ENCODE measurements at regions not wholly inside any gene's neighbourhood (a gene's known extent, or its start where the extent isn't known, plus 50 kb on each side); places are given as distances from the start of the nearest gene placed in this dataset.

GRCh38 chr5:52277101-52277500 is 510.6 kb upstream of the ITGA1 start:
- Histone ChIP-seq H3K14ac (ENCODE audit: insufficient read length) (no peak overlapping the region), H2BK20ac (ENCODE audit: low read length) (no peak overlapping the region), H3K27me3 (replicated peaks in 1 of 4; ENCODE audit: control insufficient read depth in 3 of 4, extremely low read depth in 1 of 4, insufficient read depth in 3 of 4, low read length in 3 of 4) (no peaks in the 10 kb centered on the region), H4K5ac (ENCODE audit: insufficient read length, low read depth, low read length) (no peak overlapping the region), H2AK5ac (ENCODE audit: low read depth, low read length) (no peak overlapping the region), H3K4me1 (replicated peaks in 1 of 4; ENCODE audit: control insufficient read depth in 3 of 4, insufficient read depth in 4 of 4, low read length in 3 of 4) (0 out of 7 replicates have a peak, but pooled peaks cover 0 to 3% (median 0%) of the 10 kb centered on the region in 4 experiments), H3K18ac (ENCODE audit: extremely low read depth, low read length) (no peak overlapping the region), H3K23ac (ENCODE audit: insufficient read length) (no peak overlapping the region), H3K36me3 (ENCODE audit: control insufficient read depth in 2 of 4, insufficient read depth in 4 of 4, low read length in 3 of 4) (no peaks in the 10 kb centered on the region), H4K20me1 (replicated peaks in 1 of 2; ENCODE audit: control insufficient read depth in 1 of 2, insufficient read depth in 2 of 2, low read length in 2 of 2) (no peaks in the 10 kb centered on the region), H2BK12ac (ENCODE audit: low read depth, low read length) (no peak overlapping the region), H3K79me1 (ENCODE audit: low read depth, low read length) (no peaks in the 10 kb centered on the region), H2BK120ac (replicated peaks; ENCODE audit: low read depth, low read length) (no peak overlapping the region), H3K9me3 (ENCODE audit: insufficient read depth in 2 of 2, low read depth in 1 of 2, low read length in 1 of 2) (no peaks in the 10 kb centered on the region), H4K8ac (ENCODE audit: extremely low read depth, insufficient read depth, low read length) (no peak overlapping the region), H3K23me2 (ENCODE audit: low read depth, low read length) (no peaks in the 10 kb centered on the region), H3K9ac (replicated peaks in 1 of 4; ENCODE audit: extremely low read depth in 1 of 4, low read depth in 3 of 4, low read length in 3 of 4) (no peak overlapping the region), H2BK5ac (ENCODE audit: low read depth, low read length) (no peak overlapping the region), H3K4me2 (ENCODE audit: insufficient read depth in 1 of 2, low read depth in 2 of 2, low read length in 2 of 2) (no peak overlapping the region), H3K4ac (replicated peaks; ENCODE audit: insufficient read length, low read depth, low read length) (no peak overlapping the region), H3K56ac (replicated peaks; ENCODE audit: insufficient read length, low read depth, low read length) (no peak overlapping the region), H2AFZ (ENCODE audit: low read length) (0 out of 2 replicates have a peak overlapping the region, but pooled peaks have one; percentile 13), H3K27ac (ENCODE audit: low read depth, low read length) (no peak overlapping the region), H3K79me2 (ENCODE audit: control insufficient read depth in 1 of 2, insufficient read depth in 2 of 2, low read length in 2 of 2) (no peaks in the 10 kb centered on the region), H2BK15ac (ENCODE audit: low read length) (no peak overlapping the region), H4K91ac (replicated peaks; ENCODE audit: insufficient read length, low read length) (no peak overlapping the region), H3K4me3 (ENCODE audit: extremely low read depth in 1 of 4, insufficient read depth in 2 of 4, low read depth in 3 of 4, low read length in 4 of 4) (no peak overlapping the region)
- TF ChIP-seq BACH1 (IDR thresholded peaks at IDR 0.05; ENCODE audit: low read length) (no peak), CTBP2 (IDR thresholded peaks at IDR 0.05; ENCODE audit: borderline replicate concordance, insufficient read depth, insufficient read length, low read length) (no peak), MAFK (IDR thresholded peaks at IDR 0.05; ENCODE audit: low read depth, low read length) (no peak), KDM5A (IDR thresholded peaks at IDR 0.05; ENCODE audit: low read length) (no peak), TCF12 (IDR thresholded peaks at IDR 0.05; ENCODE audit: low read depth, low read length) (no peak), CTCF (IDR thresholded peaks at IDR 0.05; ENCODE audit: control extremely low read depth in 1 of 3, insufficient read depth in 1 of 3, low read depth in 1 of 3, low read length in 3 of 3) (no peak), SP1 (IDR thresholded peaks at IDR 0.05; ENCODE audit: low read depth, low read length) (no peak), TAF1 (IDR thresholded peaks at IDR 0.05; ENCODE audit: low read depth, low read length) (no peak)
- TF ChIP-seq, protein P1, sequence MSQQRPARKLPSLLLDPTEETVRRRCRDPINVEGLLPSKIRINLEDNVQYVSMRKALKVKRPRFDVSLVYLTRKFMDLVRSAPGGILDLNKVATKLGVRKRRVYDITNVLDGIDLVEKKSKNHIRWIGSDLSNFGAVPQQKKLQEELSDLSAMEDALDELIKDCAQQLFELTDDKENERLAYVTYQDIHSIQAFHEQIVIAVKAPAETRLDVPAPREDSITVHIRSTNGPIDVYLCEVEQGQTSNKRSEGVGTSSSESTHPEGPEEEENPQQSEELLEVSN (IDR thresholded peaks at IDR 0.05) = no peak
- TF ChIP-seq, protein P2, sequence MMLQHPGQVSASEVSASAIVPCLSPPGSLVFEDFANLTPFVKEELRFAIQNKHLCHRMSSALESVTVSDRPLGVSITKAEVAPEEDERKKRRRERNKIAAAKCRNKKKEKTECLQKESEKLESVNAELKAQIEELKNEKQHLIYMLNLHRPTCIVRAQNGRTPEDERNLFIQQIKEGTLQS (IDR thresholded peaks at IDR 0.05; ENCODE audit: insufficient read depth, low read depth, low read length) = no peak
- POLR2A ChIA-PET (ENCODE audit: partially characterized antibody) = no interaction called here
- DNase-seq (ENCODE audit: low read depth in 1 of 2, low spot score in 2 of 2) (no peak), FAIRE-seq (no peak)
- CTCF ChIA-PET (ENCODE audit: partially characterized antibody) = no interaction called here
- 91% methylated on average over 2 of the region's 2 CpGs; no CpG with 5 or more reads in 1 of the 2 experiments for WGBS, 2 experiments (ENCODE audit: extremely low coverage in 1 of 2, insufficient coverage in 1 of 2, insufficient read length in 1 of 2, insufficient replicate concordance in 2 of 2, low coverage in 1 of 2, low lambda C conversion rate in 2 of 2, missing lambda C conversion rate in 1 of 2)

All from H1 (cell line).